IPS DF 4.7 (cell line): ENCODE measurements at regions not wholly inside any gene's neighbourhood (a gene's known extent, or its start where the extent isn't known, plus 50 kb on each side); places are given as distances from the start of the nearest gene placed in this dataset.

Experiments used
- DNase-seq: peaks from one replicate; pipeline ENCODE4 v3.0.0-alpha.2; 2013; ENCODE audit warnings: low spot score; ENCODE audit errors: extremely low read depth

DNA sequence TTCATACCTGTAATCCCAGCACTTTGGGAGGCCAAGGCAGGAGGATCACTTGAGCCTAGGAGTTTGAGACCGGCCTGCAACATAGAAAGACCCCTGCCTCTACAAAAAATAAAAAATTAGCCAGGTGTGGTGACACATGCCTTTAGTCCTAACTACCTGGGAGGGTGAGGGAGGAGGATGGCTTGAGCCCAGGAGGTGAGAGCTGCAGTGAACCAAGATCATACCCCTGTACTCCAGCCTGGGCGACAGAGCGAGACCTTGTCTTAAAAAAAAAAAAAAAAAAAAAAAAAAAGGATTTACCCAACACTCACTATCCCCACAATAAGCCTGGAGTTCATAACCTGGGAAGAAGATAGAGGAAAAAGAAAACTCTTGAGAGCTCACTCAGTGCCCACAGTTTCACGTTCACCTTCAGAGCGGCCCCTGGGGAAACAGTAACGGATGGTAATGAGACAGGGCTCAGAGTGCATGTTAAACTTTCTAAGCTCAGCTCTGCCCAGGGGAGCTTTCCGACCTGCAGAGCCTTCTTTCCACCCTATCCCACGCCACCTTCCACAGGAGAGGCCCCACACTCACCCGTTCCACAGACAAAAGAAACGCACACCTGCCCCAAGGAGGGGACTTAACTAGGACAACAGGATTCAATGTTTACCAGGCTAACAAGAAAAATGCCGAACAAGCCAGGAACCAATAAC lies 259.8 kb upstream of the KLF14 start:
- no peak for DNase-seq

DNA sequence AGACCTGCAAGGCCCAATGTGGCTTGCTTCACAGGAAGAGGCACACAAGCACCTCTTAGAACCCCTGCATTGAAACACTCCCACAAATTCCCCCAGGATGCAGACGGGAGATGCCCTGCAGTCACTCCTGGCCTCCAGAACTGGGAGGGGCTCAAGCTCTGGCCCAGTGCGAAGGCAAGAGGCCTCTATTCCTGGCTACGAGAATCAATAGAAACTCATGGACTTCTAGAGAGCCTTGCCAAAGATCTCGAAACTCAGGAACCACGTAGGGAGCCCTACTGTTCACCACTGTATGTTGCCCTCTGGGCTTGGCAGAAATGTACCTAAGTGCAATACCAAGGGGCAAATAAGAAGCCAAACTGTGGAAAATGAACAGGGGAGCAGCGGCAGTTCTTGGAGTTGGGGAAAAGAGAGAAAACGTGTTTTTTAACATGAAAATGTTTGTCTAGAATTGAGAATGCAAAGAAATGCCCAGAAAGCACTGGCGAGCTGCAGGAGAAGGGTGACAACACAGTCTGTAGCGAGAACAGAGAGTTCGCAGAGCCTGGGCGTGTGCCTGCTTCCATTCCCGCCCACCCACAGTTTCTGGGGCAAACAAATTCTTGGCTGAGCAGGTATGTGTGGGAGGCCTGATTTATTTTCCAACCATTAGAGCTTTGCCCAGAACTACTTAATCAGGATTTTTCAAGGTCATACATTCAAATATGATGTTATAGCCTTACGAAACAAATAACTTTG lies 260.5 kb upstream of the KLF14 start:
- no peak for DNase-seq

DNA sequence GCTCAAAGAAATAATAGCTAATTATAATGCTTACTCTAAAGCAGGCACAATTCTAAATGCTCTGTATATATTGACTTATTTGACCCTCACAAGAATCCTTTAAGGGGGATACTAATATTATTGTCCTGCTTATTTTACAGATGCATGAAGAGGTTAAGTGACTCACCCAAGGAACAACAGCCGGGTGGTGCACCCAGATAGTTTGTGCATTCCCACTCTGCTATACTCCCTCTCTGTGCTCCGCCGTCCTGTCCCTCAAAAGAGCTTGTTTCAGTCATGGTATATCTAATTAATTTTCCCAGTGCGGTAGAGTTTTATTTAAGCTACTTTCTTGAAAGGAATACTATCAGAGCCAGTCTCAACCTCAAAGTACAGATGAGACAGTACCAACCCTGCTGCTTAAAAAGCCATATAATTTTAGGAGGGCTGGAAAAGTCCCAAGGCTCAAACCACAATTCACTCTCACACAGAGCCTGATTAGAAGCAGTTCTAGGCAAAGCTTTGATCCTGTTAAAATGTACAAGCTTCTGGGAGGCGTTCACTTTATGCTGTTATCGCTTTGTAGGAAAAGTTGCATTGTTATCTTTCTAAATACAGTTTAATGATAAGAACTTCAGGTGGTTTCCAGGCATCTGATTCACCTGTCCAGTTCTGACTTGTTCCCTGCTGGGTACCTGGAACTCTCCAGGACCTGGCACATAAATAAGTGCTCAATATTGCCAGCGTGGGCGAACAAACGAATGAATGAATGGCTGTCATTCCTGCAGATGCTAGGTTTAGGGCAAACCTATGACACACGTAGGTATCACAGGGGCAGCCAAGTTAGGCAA lies 261.5 kb upstream of the KLF14 start:
- DNase-seq = no peak

DNA sequence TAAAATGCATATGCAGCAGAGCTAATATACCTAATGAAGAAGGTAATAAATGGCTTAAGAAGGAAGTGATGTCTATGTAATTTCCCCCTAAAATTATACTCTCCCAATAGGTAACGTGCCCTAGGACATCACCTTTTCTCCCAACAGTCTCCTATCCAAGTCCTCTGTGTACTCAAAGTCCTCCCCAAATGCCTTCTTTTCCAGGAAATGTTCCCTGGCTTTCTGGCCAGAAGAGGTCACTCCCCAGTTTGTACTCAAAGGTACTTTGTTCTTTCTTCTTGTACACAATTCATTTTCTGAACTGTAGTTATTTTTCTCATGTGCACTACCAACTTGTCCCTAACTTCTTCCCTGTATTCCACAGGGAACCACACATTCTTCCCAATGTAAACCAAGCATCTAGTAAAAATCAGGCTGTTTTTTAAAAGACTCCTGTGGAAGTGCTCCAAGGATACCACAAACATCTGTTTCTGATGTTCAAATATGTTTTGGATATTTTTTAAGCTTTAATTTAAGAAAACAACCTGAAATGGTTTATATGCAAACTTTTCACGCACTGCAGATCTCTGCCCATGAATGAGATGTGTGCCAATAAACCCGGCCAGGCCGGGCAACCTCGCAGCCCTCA lies 262.3 kb upstream of the KLF14 start:
- DNase-seq = no peak

DNA sequence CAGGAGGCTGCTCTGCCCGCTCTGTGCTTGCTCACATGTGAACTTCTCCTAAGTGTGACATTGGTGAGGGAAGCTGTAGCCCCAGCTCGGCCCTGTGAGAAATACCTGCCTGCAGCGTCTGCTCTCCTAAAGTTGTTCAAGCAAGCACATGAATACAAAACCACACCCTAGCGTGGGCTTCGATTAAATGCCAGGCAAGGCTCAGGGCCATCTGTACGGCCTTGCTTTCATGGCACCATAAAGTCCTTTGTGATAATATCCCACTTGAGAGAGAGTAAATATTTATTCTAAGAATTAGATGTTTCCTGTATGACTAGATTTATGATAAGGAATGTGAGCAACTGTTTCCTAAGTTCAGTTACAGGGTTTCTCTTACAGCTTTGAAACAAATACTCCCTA lies 262.8 kb upstream of the KLF14 start:
- DNase-seq = no peak

DNA sequence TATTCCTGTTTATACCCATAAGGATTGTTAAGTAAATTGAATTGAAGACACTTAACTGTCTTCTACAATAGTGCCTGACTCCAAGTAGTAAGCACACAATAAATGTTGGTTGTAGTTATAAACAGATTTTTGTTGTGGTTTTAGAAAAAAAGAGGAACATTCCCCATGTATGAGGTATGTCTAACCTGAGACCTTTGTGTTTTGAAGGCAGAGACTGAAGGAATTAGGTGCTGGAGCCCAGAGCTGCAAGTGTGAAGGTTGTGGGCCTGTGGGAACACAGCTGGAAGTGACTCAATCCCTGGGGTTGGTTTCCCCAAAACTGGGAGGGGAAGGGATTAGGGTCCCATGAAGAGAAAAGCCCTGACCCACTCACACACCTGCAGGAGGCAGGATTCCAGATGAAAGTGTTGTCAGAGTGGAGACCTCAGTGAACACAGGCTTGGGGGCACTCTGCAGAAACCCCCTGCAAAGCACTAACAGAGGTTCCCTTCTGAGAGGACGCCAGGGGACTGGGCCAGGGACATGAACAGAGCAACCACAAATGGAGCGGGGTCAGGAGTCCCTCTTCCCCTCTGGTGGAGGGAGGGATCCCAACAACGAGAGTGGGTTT lies 265.1 kb upstream of the KLF14 start:
- no peak for DNase-seq

DNA sequence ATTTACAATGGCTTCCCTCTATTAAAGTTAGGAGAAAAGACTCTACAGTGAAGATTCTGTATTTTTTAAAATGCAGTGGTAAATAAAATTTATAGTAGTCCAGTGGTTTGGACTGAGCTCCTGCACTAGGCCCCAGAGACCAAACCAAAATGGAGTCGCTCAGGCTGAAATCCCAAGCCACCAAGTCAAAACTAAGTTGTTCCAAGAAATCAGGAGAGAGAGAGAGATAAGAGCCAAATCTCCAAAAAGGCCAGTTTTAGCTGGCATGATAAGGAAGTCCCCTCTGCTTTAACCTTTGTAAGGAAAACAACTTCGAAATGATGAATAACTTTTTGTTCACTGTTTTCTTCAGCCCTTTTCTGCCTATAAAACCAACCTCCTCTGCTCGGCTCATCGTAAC lies 265.9 kb upstream of the KLF14 start:
- DNase-seq = no peak

DNA sequence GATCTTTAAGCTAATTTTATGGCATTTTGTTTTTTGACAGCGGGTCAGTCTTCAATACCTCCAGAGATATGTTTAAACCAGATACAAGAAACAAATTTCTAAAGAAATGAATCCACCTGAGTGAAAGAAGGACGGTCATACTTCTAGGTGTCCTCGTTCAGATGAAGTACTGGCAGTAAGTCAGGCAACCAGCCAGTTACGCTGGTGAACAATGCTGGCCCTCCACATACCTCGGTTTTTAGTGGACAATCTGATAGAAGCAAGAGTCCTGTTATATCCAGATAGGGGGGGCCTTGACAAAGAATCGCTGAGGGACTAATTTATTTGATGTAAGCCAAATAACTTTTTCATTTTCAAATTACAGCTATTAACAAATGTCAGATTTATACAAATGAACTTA lies 266.4 kb upstream of the KLF14 start:
- DNase-seq = no peak

DNA sequence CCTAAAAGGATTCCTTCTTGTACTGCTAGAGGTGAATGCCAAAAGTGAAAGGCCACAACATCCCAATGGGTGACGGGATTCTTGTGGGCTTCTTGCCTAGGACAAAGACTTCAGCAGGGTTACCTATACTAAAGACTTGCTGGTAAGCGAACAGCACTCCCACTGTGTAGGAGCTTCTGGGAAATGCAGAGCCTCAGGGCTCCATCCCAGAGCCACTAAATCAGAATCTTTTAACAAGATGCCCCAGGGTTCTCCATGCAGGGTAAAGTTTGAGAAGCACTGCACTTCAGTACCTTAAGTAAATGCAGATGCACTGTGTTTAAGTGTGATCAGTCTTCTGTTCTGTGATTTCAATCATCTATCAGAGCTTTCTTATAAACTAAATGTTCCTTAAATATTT lies 266.9 kb upstream of the KLF14 start:
- DNase-seq = no peak

DNA sequence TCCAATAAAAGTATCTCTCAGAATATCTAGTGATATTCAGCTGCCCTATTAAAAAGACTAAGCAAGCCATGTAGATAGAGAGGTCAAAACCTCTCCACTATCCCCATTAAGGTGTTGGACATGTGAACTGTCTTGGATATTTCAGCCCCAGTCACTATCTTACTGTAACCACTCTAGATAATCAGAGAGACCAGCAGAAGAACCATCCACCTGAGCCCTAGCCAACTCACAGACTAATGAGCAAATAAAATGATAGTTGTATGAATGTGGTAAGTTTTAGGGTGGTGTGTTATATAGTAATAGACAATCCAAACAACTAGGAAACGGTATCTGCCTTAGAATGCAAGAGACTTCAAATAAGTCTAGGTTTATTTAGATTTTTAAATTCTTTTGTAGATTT lies 268.6 kb upstream of the KLF14 start:
- DNase-seq = no peak

DNA sequence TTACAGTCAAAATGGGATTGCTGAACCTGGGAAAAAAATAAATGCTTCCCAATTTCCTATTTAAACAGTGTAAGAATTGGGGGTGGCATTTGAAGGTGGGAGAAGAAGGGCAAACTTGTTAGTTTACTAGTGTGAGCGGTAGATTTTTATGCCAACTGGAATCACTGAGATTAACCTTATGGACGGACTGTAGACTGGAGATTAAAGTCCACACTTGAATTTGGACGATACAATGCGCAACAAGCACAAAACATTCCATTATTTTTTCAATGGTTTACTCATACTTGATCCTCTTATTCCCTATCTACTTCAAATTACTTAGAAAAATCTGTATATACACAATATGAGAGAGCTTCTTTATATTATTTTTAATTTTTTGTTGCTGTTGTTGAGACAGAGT lies 269.6 kb upstream of the KLF14 start:
- DNase-seq = no peak

DNA sequence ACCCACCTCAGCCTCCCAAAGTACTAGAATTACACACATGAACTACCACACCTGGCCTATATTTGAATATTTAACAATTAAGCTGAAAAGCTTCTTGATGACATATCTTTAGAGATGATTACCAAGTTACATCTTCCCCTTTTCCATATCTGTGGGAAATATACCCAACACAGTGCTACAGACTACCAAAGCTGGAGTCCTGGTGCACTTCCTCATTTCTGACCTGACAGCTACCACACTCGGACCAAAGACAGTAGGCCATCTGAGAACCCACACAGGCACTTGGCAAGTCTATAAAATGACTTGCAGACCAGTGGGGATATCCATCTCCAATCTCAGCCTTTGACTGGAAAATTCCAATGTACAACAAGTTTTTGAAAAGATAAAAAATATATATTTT lies 270.4 kb upstream of the KLF14 start:
- DNase-seq = no peak

DNA sequence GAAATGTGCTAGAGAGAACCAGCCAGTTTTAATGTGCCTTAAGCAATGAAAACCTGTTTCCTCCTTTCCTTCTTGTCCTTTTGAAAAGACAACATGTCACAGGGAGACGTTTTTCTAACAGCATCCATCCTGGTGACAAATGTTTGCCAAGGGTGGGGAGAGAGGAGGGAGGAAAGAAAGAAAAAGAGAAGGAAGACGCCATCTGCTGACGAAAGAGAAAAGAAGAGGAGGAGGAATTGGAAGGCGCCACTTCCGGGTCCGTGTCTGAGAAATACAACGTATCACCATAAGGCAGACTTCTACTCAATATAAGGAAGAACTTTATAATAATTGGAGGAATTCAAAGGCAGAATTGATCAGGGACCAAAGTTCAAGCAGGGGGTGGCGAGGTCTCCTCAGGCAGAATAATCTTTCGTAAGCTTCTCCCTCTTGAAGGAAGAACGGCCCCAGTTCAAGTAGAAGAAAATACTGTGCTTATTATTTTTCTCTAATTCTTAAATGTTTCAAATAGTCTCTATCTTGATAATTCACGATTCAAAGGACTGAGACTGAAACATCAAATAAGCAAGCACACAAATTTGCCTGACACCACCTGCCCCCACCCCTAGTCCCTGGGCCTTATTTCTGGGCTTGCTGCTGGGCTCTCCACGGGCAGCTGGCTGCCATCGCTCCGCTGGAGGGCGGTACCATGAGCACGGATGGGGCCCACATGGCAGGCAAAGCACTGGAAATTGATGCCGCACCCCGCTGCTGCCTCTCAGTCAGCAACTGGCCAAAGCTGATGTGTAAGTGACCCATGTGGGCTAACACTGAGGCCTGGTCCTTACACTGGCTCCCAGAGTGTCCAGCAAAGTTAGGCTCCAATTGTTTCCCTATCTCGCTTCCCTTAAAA lies 273.7 kb upstream of the KLF14 start:
- DNase-seq = peak; percentile 22

DNA sequence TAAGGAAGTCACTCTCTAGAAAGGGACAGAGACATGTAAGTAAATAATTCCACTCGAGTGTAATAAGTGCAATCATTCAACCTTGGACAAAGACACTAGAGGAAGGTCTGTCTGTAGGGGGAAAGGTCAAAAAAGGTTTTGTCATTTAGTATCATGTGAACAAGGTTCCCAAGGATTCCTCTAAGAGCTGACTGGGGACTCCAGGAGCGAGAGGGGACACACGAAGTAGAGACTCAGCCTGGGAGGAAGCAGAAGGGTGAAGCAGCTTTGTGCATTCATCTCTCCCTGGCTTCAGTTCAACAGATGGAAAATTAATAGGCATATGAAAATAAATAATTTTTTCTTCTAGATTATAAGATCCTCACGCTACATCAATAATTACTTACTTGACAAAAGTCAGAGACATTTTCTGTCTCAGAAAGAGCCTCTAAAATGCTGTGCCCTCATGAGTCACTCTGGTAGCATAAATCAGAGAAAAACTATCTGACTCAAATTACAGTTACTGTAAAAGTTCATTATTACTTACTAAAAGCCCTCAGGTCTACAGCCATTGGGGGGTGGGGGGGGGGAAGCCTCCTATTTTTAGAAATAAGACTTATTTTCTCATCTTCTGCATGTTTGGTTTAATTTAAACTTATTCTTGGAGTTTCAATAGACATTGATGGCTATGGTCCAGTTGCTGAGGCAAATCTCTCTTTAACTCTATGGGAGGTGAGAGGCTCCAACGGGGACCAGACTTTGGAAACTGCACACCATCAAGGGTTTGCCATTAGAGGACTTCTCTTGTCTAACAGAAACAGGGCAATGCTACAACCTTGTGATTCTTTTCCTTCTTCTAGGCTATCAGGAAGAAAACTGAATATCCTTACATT lies 275.1 kb upstream of the KLF14 start:
- no peak for DNase-seq

DNA sequence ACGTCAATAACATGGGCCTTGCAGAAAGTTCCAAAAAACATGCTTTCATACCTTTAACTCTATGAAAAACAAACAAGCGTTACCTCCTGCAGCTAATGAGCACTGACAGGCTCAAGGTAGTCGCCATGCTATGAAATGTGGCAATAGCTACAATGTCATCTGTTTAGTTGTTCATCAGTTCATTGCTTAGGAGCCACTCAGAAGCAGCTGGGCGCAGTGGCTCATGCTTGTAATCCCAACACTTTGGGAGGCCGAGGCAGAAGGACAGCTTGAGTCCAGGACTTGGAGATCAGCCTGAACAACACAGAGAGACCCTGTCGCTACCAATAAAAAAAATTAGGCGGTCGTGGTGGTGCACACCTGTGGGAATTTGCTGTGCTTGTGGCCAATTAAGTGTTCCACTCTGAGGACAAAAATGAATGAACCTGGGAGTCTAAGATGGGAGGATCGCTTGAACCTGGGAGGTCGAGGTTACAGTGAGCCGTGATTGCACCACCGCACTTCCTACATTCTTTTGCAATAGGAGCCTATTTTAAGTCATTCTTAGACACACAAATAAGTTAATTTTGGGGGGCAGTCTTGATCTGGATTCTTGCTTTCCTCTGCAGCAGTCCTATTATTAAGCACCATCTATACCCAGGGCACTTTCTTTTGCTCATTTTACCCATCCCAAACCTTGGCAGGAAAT lies 276.2 kb upstream of the KLF14 start:
- no peak for DNase-seq

DNA sequence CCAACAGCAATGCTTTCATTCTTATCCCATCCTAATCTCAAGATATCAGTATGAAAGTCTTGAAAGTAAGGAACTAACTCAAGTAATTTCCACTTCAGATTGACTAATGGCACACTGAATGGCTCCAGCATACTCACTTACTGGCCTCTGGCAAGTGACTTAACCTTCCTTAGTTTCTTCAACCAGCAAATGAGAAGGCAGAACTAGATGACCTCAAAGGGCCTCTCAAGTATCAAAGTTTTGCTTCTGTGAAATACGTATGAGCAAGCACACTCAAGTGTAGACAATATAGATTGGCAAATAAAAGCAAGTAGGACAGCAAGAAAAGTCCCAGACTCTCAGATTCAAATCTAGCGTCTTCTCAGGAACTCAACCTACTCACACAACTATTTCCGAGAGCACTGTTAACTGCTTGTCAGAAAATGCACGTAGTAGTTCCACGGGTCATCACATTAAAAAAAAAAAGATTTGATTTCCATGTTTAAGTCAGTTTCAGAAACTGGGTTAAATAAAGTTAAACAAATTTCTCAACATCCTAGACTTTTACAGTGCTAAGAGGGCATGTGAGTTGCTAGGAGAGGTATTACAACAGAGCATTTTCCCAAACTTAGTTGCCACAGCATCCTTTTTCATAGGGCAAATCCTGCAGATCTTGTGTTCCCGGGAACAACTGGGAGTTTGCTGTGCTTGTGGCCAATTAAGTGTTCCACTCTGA lies 276.9 kb upstream of the KLF14 start:
- no peak for DNase-seq

DNA sequence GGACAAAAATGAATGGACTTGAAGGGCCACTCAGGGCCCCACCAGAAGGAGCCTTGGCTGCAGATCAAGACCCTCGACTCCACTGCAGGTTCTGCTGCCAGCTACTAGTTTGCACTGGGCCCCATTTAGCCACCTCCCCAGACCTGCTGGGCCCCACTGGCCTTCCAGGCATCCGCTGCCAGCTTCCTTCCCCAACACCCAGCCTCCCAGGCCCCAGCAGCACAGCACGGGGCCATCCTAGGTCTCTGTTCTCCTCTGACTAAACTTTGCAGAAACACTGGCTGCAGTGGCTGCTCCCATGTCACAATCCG lies 277.4 kb upstream of the KLF14 start:
- no peak for DNase-seq

DNA sequence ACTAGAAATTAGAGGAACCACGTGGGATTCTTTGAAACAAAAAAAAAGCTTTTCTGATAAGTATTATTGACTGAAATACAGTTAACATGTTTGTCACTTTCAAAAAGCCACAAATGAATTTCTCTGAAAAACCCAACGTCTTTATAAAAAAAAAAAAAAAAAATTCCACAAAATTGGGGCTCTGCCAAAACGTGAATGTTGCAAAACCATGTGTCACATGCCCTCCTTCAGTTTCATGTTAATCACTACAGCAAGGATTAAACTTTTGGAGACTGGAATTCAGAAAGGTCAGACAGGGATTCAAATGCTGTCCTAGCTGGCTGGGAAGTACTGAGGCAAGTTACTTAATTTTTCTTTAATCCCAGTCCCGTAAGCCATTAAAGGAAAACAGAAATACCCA lies 278.0 kb upstream of the KLF14 start:
- no peak for DNase-seq
